ENCODE measurements at regions not wholly inside any gene's neighbourhood (a gene's known extent, or its start where the extent isn't known, plus 50 kb on each side); places are given as distances from the start of the nearest gene placed in this dataset.

GRCh38 chr13:36493046-36493445 is 60.8 kb downstream of the CCNA1 start:
- TF ChIP-seq CTCF (IDR thresholded peaks at IDR 0.05) (no peak), USF2 (IDR thresholded peaks at IDR 0.05) (no peak), REST (IDR thresholded peaks at IDR 0.05) (no peak), POLR2A (IDR thresholded peaks at IDR 0.05; ENCODE audit: low read length) (no peak)

Measured in A549 (cell line).